ENCODE measurements at regions not wholly inside any gene's neighbourhood (a gene's known extent, or its start where the extent isn't known, plus 50 kb on each side); places are given as distances from the start of the nearest gene placed in this dataset.

DNA sequence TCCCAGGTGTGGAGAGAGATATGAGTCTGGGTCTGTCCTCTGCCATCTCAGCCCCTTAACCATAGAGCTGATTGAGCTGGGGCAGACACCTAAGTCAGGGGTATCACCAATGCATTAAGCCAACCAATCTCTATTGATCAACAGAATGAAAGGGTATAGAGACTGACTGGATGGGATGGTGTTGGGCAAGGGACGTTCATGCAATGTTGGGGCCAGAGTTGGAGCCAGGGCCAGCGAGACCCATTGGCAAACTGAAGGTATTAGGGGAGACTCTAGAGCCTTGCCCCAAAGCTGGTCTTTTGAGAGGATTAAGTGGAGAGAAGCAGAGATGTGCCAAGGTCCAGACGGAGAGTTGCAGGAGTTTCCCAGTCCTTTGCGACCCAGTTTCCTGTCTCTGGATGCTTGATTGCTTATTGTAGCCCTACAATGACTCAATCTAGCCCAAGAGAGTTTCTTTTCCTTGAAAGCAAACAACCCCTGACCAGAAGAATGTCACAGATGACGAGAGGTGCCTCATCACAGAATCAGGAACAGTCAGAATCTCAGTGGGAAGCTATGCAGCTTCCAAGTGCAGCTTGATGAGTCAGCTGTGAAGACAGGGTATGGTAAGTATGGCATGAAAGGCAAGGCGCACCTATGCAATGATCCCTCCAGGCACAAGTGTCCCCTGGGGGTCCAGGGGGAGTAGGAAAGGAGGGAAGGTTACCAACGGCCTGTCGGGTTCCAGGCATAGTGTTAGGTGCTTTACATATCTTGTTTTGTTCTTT lies 137.2 kb downstream of the UTP18 start:
- no peak overlapping the region for H3K4me2 ChIP-seq (ENCODE audit: low read depth, low read length, poor library complexity, severe bottlenecking)
- H2AFZ ChIP-seq (ENCODE audit: low read length) = no peak overlapping the region
- no peaks in the 10 kb centered on the region for H3K9me3 ChIP-seq (ENCODE audit: insufficient read depth, low read depth, low read length)
- H3K9me2 ChIP-seq (replicated peaks; ENCODE audit: low read depth, low read length) = no peaks in the 10 kb centered on the region
- H3K4me3 ChIP-seq (ENCODE audit: low read length, poor library complexity, severe bottlenecking) = no peak overlapping the region
- TF ChIP-seq CTCF (conservative IDR thresholded peaks at IDR 0.05; ENCODE audit: low read length) (no peak), EZH2phosphoT487 (IDR thresholded peaks at IDR 0.05; ENCODE audit: borderline replicate concordance) (no peak)
- no peaks in the 10 kb centered on the region for H3K27me3 ChIP-seq (ENCODE audit: insufficient read depth, low read length, poor library complexity, severe bottlenecking)
- H3K36me3 ChIP-seq (ENCODE audit: insufficient read depth, low read length) = no peaks in the 10 kb centered on the region
- no peaks in the 10 kb centered on the region for H3K79me2 ChIP-seq (ENCODE audit: insufficient read depth, low read length)
- H3K4me1 ChIP-seq (ENCODE audit: insufficient read depth, low read length, poor library complexity, severe bottlenecking) = no peaks in the 10 kb centered on the region
- no peaks in the 10 kb centered on the region for H4K20me1 ChIP-seq (ENCODE audit: insufficient read depth, low read length, poor library complexity, severe bottlenecking)
- no peak overlapping the region for H3K9ac ChIP-seq (ENCODE audit: low read depth, low read length, poor library complexity, severe bottlenecking)
- H3F3A ChIP-seq (ENCODE audit: low read depth) = no peaks in the 10 kb centered on the region

DNA sequence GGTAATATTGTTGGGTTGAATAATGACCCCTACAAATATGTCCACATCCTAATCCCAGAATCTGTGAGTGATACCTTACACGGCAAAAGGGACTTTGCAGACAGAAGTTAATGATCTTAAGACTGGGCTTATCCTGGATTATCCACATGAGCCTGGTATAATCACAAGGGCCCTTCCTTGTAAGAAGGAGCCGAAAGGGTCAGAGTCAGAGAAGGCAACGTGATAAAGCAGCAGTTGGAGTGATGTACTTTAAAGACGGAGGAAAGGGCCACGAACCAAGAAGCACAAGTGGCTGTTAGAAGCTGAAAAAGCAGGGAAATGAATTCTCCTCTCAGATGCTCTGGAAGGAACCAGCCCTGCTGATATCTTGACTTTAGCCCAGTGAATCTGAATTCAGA lies 137.8 kb downstream of the UTP18 start:
- Histone ChIP-seq H3K4me1 (ENCODE audit: insufficient read depth, low read length, poor library complexity, severe bottlenecking) (no peaks in the 10 kb centered on the region), H3K9me3 (ENCODE audit: insufficient read depth, low read depth, low read length) (no peaks in the 10 kb centered on the region), H3F3A (ENCODE audit: low read depth) (no peaks in the 10 kb centered on the region), H3K9me2 (replicated peaks; ENCODE audit: low read depth, low read length) (no peaks in the 10 kb centered on the region), H3K4me3 (ENCODE audit: low read length, poor library complexity, severe bottlenecking) (no peak overlapping the region), H3K4me2 (ENCODE audit: low read depth, low read length, poor library complexity, severe bottlenecking) (no peak overlapping the region), H3K36me3 (ENCODE audit: insufficient read depth, low read length) (no peaks in the 10 kb centered on the region), H4K20me1 (ENCODE audit: insufficient read depth, low read length, poor library complexity, severe bottlenecking) (no peaks in the 10 kb centered on the region), H3K9ac (ENCODE audit: low read depth, low read length, poor library complexity, severe bottlenecking) (no peak overlapping the region), H2AFZ (ENCODE audit: low read length) (no peak overlapping the region), H3K79me2 (ENCODE audit: insufficient read depth, low read length) (no peaks in the 10 kb centered on the region), H3K27me3 (ENCODE audit: insufficient read depth, low read length, poor library complexity, severe bottlenecking) (no peaks in the 10 kb centered on the region)
- TF ChIP-seq CTCF (conservative IDR thresholded peaks at IDR 0.05; ENCODE audit: low read length) = no peak
- no peak for TF ChIP-seq EZH2phosphoT487 (IDR thresholded peaks at IDR 0.05; ENCODE audit: borderline replicate concordance)

DNA sequence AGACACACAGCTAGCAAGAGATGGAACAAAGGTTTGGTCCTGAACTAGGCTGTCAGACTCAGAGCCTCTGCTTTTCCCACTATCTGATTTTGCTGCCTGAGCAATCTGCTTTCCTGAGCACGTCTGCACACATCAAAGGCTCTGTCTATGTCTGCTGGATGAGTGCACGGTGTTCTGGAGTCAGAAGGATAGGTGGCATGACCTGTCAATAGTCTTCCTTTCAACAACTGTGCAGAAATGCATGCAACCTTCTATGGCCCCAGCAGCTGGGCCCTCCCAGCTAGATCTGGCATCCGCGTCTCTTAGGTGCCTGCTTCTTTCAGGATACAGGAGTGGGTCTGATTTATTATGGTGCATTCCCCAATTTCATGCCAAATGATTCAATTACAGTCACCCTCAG lies 138.3 kb downstream of the UTP18 start:
- H3F3A ChIP-seq (ENCODE audit: low read depth) = no peaks in the 10 kb centered on the region
- no peak overlapping the region for H2AFZ ChIP-seq (ENCODE audit: low read length)
- TF ChIP-seq EZH2phosphoT487 (IDR thresholded peaks at IDR 0.05; ENCODE audit: borderline replicate concordance) (no peak), CTCF (conservative IDR thresholded peaks at IDR 0.05; ENCODE audit: low read length) (no peak)
- no peak overlapping the region for H3K4me3 ChIP-seq (ENCODE audit: low read length, poor library complexity, severe bottlenecking)
- no peak overlapping the region for H3K9ac ChIP-seq (ENCODE audit: low read depth, low read length, poor library complexity, severe bottlenecking)
- H3K36me3 ChIP-seq (ENCODE audit: insufficient read depth, low read length) = no peaks in the 10 kb centered on the region
- H3K27me3 ChIP-seq (ENCODE audit: insufficient read depth, low read length, poor library complexity, severe bottlenecking) = no peaks in the 10 kb centered on the region
- H4K20me1 ChIP-seq (ENCODE audit: insufficient read depth, low read length, poor library complexity, severe bottlenecking) = no peaks in the 10 kb centered on the region
- H3K4me1 ChIP-seq (ENCODE audit: insufficient read depth, low read length, poor library complexity, severe bottlenecking) = no peaks in the 10 kb centered on the region
- H3K79me2 ChIP-seq (ENCODE audit: insufficient read depth, low read length) = no peaks in the 10 kb centered on the region
- no peaks in the 10 kb centered on the region for H3K9me2 ChIP-seq (replicated peaks; ENCODE audit: low read depth, low read length)
- no peaks in the 10 kb centered on the region for H3K9me3 ChIP-seq (ENCODE audit: insufficient read depth, low read depth, low read length)
- no peak overlapping the region for H3K4me2 ChIP-seq (ENCODE audit: low read depth, low read length, poor library complexity, severe bottlenecking)
